IMR-90 (cell line): ENCODE measurements at regions not wholly inside any gene's neighbourhood (a gene's known extent, or its start where the extent isn't known, plus 50 kb on each side); places are given as distances from the start of the nearest gene placed in this dataset.
"Not testable (repeated sequence)": the region's sequence is repeated elsewhere in the genome, so short reads cannot be mapped to it uniquely, and the experiment has no call there.

ENCODE experiments used
- ATAC-seq: fragments of 200-7000 bp; cut with Tn5 transposase; 2 replicates; pipeline ENCODE4 v1.9.1; 2020; ENCODE audit warnings: low read depth, mild to moderate bottlenecking, moderate library complexity
- BruUV-seq: library from RNA; stranded (reverse); fragments of 400-500 nt; replicated peaks from 2 replicates; lab custom pipeline; 2021; lab: Mats Ljungman, UMichigan
- CTCF ChIA-PET: fragments of 300-600 bp; formaldehyde crosslinking; extraction: SDS; loops from one replicate; lab custom pipeline; 2021; ENCODE audit warnings: antibody characterized with exemption; lab: Yijun Ruan, JAX
- POLR2A ChIA-PET: fragments of 300-600 bp; sonication (Branson Sonifier 250); formaldehyde crosslinking; loops from one replicate; lab custom pipeline; 2022; ENCODE audit warnings: antibody characterized with exemption; ENCODE audit not compliant: unreplicated experiment; lab: Charles Lee
- DNase-seq: peaks from one replicate; pipeline ENCODE4 v3.0.0; 2013
- H2AFZ ChIP-seq: replicated peaks from 2 replicates; pipeline ENCODE3; 2013; ENCODE audit warnings: low read length, mild to moderate bottlenecking; ENCODE audit not compliant: poor library complexity
- H2AK5ac ChIP-seq: 2 replicates; pipeline ENCODE4 v1.6.1; 2013; ENCODE audit warnings: low read depth, low read length, inconsistent platforms
- H2AK9ac ChIP-seq: replicated peaks from 2 replicates; pipeline ENCODE3; 2013; ENCODE audit warnings: mild to moderate bottlenecking, low read depth, low read length, moderate library complexity; ENCODE audit not compliant: poor library complexity
- H2BK120ac ChIP-seq: 2 replicates; pipeline ENCODE4 v1.6.1; 2013; ENCODE audit warnings: low read depth, low read length, inconsistent platforms
- H2BK15ac ChIP-seq: 3 replicates; pipeline ENCODE4 v1.6.1; 2013; ENCODE audit warnings: low read depth, low read length, inconsistent platforms
- H2BK20ac ChIP-seq: 2 replicates; pipeline ENCODE4 v1.6.1; 2013; ENCODE audit warnings: low read depth, mild to moderate bottlenecking, inconsistent platforms, low read length, moderate library complexity
- H2BK5ac ChIP-seq: 2 replicates; pipeline ENCODE4 v1.6.1; 2013; ENCODE audit warnings: mild to moderate bottlenecking, low read depth, low read length, inconsistent platforms; ENCODE audit not compliant: poor library complexity, severe bottlenecking
- H3K14ac ChIP-seq: replicated peaks from 2 replicates; pipeline ENCODE4 v1.6.1; 2013; ENCODE audit warnings: low read depth, low read length, inconsistent platforms
- H3K18ac ChIP-seq: 2 replicates; pipeline ENCODE4 v1.6.1; 2013; ENCODE audit warnings: low read depth, low read length, control low read depth
- H3K23ac ChIP-seq: 2 replicates; pipeline ENCODE4 v1.6.1; 2013; ENCODE audit warnings: low read depth, low read length, inconsistent platforms
- H3K27ac ChIP-seq: 2 replicates; pipeline ENCODE4 v1.5.1; 2013; ENCODE audit warnings: mild to moderate bottlenecking, control low read depth, low read length; ENCODE audit not compliant: insufficient read depth
- H3K27me3 ChIP-seq: 2 replicates; pipeline ENCODE4 v1.6.1; 2013; ENCODE audit warnings: low read length; ENCODE audit not compliant: control insufficient read depth, insufficient read depth
- H3K36me3 ChIP-seq: 2 replicates; pipeline ENCODE4 v1.6.1; 2013; ENCODE audit warnings: low read length, mixed read lengths; ENCODE audit not compliant: control insufficient read depth, insufficient read depth
- H3K4ac ChIP-seq: 2 replicates; pipeline ENCODE4 v1.6.1; 2013; ENCODE audit warnings: low read depth, low read length, inconsistent platforms
- H3K4me1 ChIP-seq: 2 replicates; pipeline ENCODE4 v1.6.1; 2013; ENCODE audit warnings: low read length, mixed read lengths; ENCODE audit not compliant: control insufficient read depth, insufficient read depth
- H3K4me2 ChIP-seq: 2 replicates; pipeline ENCODE4 v1.6.1; 2013; ENCODE audit warnings: low read depth, mild to moderate bottlenecking, control low read depth, low read length, moderate library complexity
- H3K4me3 ChIP-seq: 2 replicates; pipeline ENCODE4 v1.5.1; 2013; ENCODE audit warnings: low read depth, mild to moderate bottlenecking, control low read depth, low read length, moderate library complexity; ENCODE audit not compliant: insufficient read depth
- H3K56ac ChIP-seq: 2 replicates; pipeline ENCODE4 v1.6.1; 2013; ENCODE audit warnings: low read length, inconsistent platforms; ENCODE audit not compliant: insufficient read depth; ENCODE audit errors: extremely low read depth
- H3K79me1 ChIP-seq, 2 experiments: 2 replicates each; pipeline ENCODE4 v1.6.1; 2013; ENCODE audit warnings: low read length in 2 of 2, inconsistent platforms in 1 of 2, low read depth in 1 of 2
- H3K9ac ChIP-seq: 2 replicates; pipeline ENCODE4 v1.6.1; 2013; ENCODE audit warnings: low read depth, low read length, control low read depth
- H3K9me1 ChIP-seq: 2 replicates; pipeline ENCODE4 v1.6.1; 2013; ENCODE audit warnings: low read length, inconsistent platforms; ENCODE audit not compliant: insufficient read depth
- H3K9me3 ChIP-seq: 2 replicates; pipeline ENCODE4 v1.6.1; 2013; ENCODE audit warnings: low read length; ENCODE audit not compliant: control insufficient read depth, insufficient read depth
- H4K20me1 ChIP-seq: 2 replicates; pipeline ENCODE4 v1.6.1; 2013; ENCODE audit warnings: low read length, inconsistent platforms; ENCODE audit not compliant: insufficient read depth
- H4K5ac ChIP-seq: 2 replicates; pipeline ENCODE4 v1.6.1; 2013; ENCODE audit warnings: mild to moderate bottlenecking, low read depth, low read length, control low read depth
- H4K8ac ChIP-seq, 2 experiments: 2 replicates each; pipeline ENCODE4 v1.6.1; 2013; ENCODE audit warnings: low read depth in 2 of 2, low read length in 2 of 2, control low read depth in 1 of 2, inconsistent platforms in 1 of 2
- H4K91ac ChIP-seq: 2 replicates; pipeline ENCODE4 v1.6.1; 2013; ENCODE audit warnings: low read depth, low read length, inconsistent platforms; ENCODE audit not compliant: insufficient read depth
- WGBS, 2 experiments: methylation state at CpG; one replicate each; pipeline versions ENCODE4 v1.1.5 to v1.1.7; 2013; ENCODE audit warnings: missing lambda C conversion rate in 2 of 2; ENCODE audit not compliant: insufficient read length in 1 of 2; ENCODE audit errors: extremely low coverage in 2 of 2; 5-methylcytosine and 5-hydroxymethylcytosine counted together
- dilution Hi-C: fragments of 300-500 bp; cut with HindIII; formaldehyde crosslinking; loops from one replicate; pipeline ENCODE4 v1.14.3; 2018; ENCODE audit warnings: low sequenced_read_pairs; ENCODE audit not compliant: unreplicated experiment
- in situ Hi-C: fragments of 300-500 bp; cut with MboI; formaldehyde crosslinking; loops from 3 replicates; pipeline ENCODE4 v1.14.3; 2019; ENCODE audit warnings: low sequenced_read_pairs, inconsistent platforms, mixed read lengths
- intact Hi-C: fragments of 100-400 bp; cut with micrococcal nuclease; formaldehyde crosslinking; loops from 2 replicates; pipeline ENCODE4 v1.10.0; 2022

GRCh38 chr3:154834831-154835230 is 245.3 kb upstream of the MME start:
- H2BK20ac ChIP-seq, H3K9me1 ChIP-seq, H4K5ac ChIP-seq, H2BK5ac ChIP-seq, ATAC-seq, H3K56ac ChIP-seq, H3K9me3 ChIP-seq, CTCF ChIA-PET, in situ Hi-C loops, H2AK5ac ChIP-seq, H3K4me2 ChIP-seq, H4K91ac ChIP-seq, H2BK120ac ChIP-seq, H3K27me3 ChIP-seq, H3K9ac ChIP-seq, H2AK9ac ChIP-seq, H3K18ac ChIP-seq, H2BK15ac ChIP-seq, DNase-seq, intact Hi-C loops, H3K4ac ChIP-seq, H3K79me1 ChIP-seq, H3K36me3 ChIP-seq, H4K8ac ChIP-seq, H4K20me1 ChIP-seq, H3K27ac ChIP-seq, H3K4me1 ChIP-seq, BruUV-seq, POLR2A ChIA-PET, H2AFZ ChIP-seq, H3K4me3 ChIP-seq, dilution Hi-C loops, H3K14ac ChIP-seq, H3K23ac ChIP-seq: not testable (repeated sequence)
- WGBS, 2 experiments, result 69% methylated on average over 5 of the region's 12 CpGs; no CpG with 5 or more reads in 1 of the 2 experiments
